Mesothelial cell of epicardium (in vitro differentiated cells): ENCODE measurements at regions not wholly inside any gene's neighbourhood (a gene's known extent, or its start where the extent isn't known, plus 50 kb on each side); places are given as distances from the start of the nearest gene placed in this dataset.

ENCODE experiments used
- DNase-seq, 2 experiments: peaks; one replicate each; pipeline ENCODE4 v3.0.0; 2021; ENCODE audit warnings: low spot score in 2 of 2; ENCODE audit not compliant: unreplicated experiment in 2 of 2
- H3K27ac Mint-ChIP-seq: 2 replicates; pipeline ENCODE4 v1.8.0; 2021; ENCODE audit warnings: mixed read lengths
- H3K27me3 Mint-ChIP-seq: 2 replicates; pipeline ENCODE4 v1.8.0; 2021; ENCODE audit warnings: low read depth, mixed read lengths
- H3K36me3 Mint-ChIP-seq: 2 replicates; pipeline ENCODE4 v1.8.0; 2021; ENCODE audit warnings: mixed read lengths
- H3K4me1 Mint-ChIP-seq: 2 replicates; pipeline ENCODE4 v1.8.0; 2021; ENCODE audit warnings: mixed read lengths
- H3K4me3 Mint-ChIP-seq: 2 replicates; pipeline ENCODE4 v1.8.0; 2021; ENCODE audit warnings: mild to moderate bottlenecking, moderate library complexity, mixed read lengths
- H3K9me3 Mint-ChIP-seq: 2 replicates; pipeline ENCODE4 v1.8.0; 2021; ENCODE audit warnings: mixed read lengths
- CTCF ChIP-seq: fragments of 200-600 bp; sonication (generic); IDR thresholded peaks from one replicate; pipeline ENCODE4 v1.5.0; 2021; ENCODE audit warnings: antibody characterized with exemption; ENCODE audit not compliant: unreplicated experiment

GRCh38 chr22:49190816-49191505, 636.7 kb downstream of the BRD1 start:
- Mint-ChIP-seq H3K9me3 (peaks cover 8% of the 10 kb centered on the region), H3K36me3 (no peaks in the 10 kb centered on the region), H3K27me3 (peaks cover 22% of the 10 kb centered on the region), H3K4me3 (no peak overlapping the region), H3K27ac (no peak overlapping the region), H3K4me1 (no peaks in the 10 kb centered on the region)
- DNase-seq = no peak
- TF ChIP-seq CTCF = no peak

GRCh38 chr22:49189871-49190270, 637.8 kb downstream of the BRD1 start:
- Mint-ChIP-seq H3K27me3 (peaks cover 20% of the 10 kb centered on the region), H3K27ac (no peak overlapping the region), H3K4me3 (no peak overlapping the region), H3K9me3 (peaks cover 8% of the 10 kb centered on the region), H3K4me1 (no peaks in the 10 kb centered on the region), H3K36me3 (no peaks in the 10 kb centered on the region)
- no peak for TF ChIP-seq CTCF
- no peak for DNase-seq

- H3K36me3 Mint-ChIP-seq = no peaks in the 10 kb centered on the region
Measured at GRCh38 chr22:49188591-49188990, 639.1 kb downstream of the BRD1 start.

DNA sequence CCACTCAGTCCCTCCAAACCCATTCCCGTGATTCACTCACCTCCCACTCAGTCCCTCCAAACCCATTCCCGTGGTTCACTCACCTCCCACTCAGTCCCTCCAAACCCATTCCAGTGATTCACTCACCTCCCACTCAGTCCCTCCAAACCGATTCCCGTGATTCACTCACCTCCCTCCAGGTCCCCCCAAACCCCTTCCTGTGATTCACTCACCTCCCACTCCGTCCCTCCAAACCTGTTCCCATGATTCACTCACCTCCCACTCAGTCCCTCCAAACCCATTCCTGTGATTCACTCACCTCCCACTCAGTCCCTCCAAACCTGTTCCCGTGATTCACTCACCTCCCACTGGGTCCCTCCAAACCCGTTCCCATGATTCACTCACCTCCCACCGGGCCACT, 639.6 kb downstream of the BRD1 start:
- no peak overlapping the region for H3K27ac Mint-ChIP-seq
- H3K4me1 Mint-ChIP-seq = no peaks in the 10 kb centered on the region
- peaks cover 8% of the 10 kb centered on the region for H3K9me3 Mint-ChIP-seq
- DNase-seq = no peak
- H3K4me3 Mint-ChIP-seq = no peak overlapping the region
- H3K27me3 Mint-ChIP-seq = peaks cover 22% of the 10 kb centered on the region
- TF ChIP-seq CTCF = no peak
- no peaks in the 10 kb centered on the region for H3K36me3 Mint-ChIP-seq

More at GRCh38 chr22:49188591-49188990, 639.1 kb downstream of the BRD1 start:
- Mint-ChIP-seq H3K27me3 (peaks cover 22% of the 10 kb centered on the region), H3K4me1 (no peaks in the 10 kb centered on the region), H3K27ac (no peak overlapping the region), H3K4me3 (no peak overlapping the region), H3K9me3 (peaks cover 8% of the 10 kb centered on the region)
- no peak for DNase-seq
- TF ChIP-seq CTCF = no peak

- Mint-ChIP-seq H3K27ac (no peak overlapping the region), H3K27me3 (peaks cover 22% of the 10 kb centered on the region), H3K9me3 (peaks cover 8% of the 10 kb centered on the region), H3K4me1 (no peaks in the 10 kb centered on the region), H3K4me3 (no peak overlapping the region), H3K36me3 (no peaks in the 10 kb centered on the region)
- TF ChIP-seq CTCF = no peak
- DNase-seq = no peak
Measured at GRCh38 chr22:49186762-49187161, 640.9 kb downstream of the BRD1 start.

GRCh38 chr22:49186293-49186692, 641.4 kb downstream of the BRD1 start:
- Mint-ChIP-seq H3K4me3 (no peak overlapping the region), H3K4me1 (no peaks in the 10 kb centered on the region), H3K27ac (no peak overlapping the region), H3K27me3 (peaks cover 22% of the 10 kb centered on the region), H3K9me3 (peaks cover 8% of the 10 kb centered on the region), H3K36me3 (no peaks in the 10 kb centered on the region)
- no peak for TF ChIP-seq CTCF
- DNase-seq = no peak
